Ishikawa (cell line): ENCODE measurements at regions not wholly inside any gene's neighbourhood (a gene's known extent, or its start where the extent isn't known, plus 50 kb on each side); places are given as distances from the start of the nearest gene placed in this dataset.

Experiments
- CEBPB ChIP-seq: IDR thresholded peaks from 2 replicates; pipeline ENCODE4 v1.6.1; 2012
- CREB1 ChIP-seq: IDR thresholded peaks from 2 replicates; pipeline ENCODE4 v1.6.1; 2012; ENCODE audit warnings: low read depth
- EGR1 ChIP-seq: IDR thresholded peaks from 2 replicates; pipeline ENCODE4 v1.6.1; 2012
- EP300 ChIP-seq: IDR thresholded peaks from 2 replicates; pipeline ENCODE4 v1.6.1; 2012; ENCODE audit warnings: borderline replicate concordance
- FOXM1 ChIP-seq: IDR thresholded peaks from 2 replicates; pipeline ENCODE4 v1.6.1; 2012; ENCODE audit warnings: low read depth, borderline replicate concordance
- MAX ChIP-seq: IDR thresholded peaks from 2 replicates; pipeline ENCODE4 v1.6.1; 2012
- NFIC ChIP-seq: IDR thresholded peaks from 2 replicates; pipeline ENCODE4 v1.6.1; 2012
- RAD21 ChIP-seq: IDR thresholded peaks from 2 replicates; pipeline ENCODE4 v1.6.1; 2012; ENCODE audit warnings: low read depth
- TAF1 ChIP-seq: IDR thresholded peaks from 2 replicates; pipeline ENCODE4 v1.6.1; 2012; ENCODE audit warnings: low read depth, mild to moderate bottlenecking
- TCF12 ChIP-seq: IDR thresholded peaks from 2 replicates; pipeline ENCODE4 v1.6.1; 2012; ENCODE audit warnings: low read depth
- TEAD4 ChIP-seq: IDR thresholded peaks from 2 replicates; pipeline ENCODE4 v1.6.1; 2012
- YY1 ChIP-seq: IDR thresholded peaks from 2 replicates; pipeline ENCODE4 v1.6.1; 2012; ENCODE audit warnings: low read depth
- ZBTB7A ChIP-seq: IDR thresholded peaks from 2 replicates; pipeline ENCODE4 v1.6.1; 2012; ENCODE audit warnings: low read depth
- TF ChIP-seq, protein P1 (sequence below): IDR thresholded peaks from 2 replicates; pipeline ENCODE4 v1.6.1; 2012; ENCODE audit warnings: low read depth, mild to moderate bottlenecking
- TF ChIP-seq, protein P2 (sequence below): IDR thresholded peaks from 2 replicates; pipeline ENCODE4 v1.6.1; 2012

DNA sequence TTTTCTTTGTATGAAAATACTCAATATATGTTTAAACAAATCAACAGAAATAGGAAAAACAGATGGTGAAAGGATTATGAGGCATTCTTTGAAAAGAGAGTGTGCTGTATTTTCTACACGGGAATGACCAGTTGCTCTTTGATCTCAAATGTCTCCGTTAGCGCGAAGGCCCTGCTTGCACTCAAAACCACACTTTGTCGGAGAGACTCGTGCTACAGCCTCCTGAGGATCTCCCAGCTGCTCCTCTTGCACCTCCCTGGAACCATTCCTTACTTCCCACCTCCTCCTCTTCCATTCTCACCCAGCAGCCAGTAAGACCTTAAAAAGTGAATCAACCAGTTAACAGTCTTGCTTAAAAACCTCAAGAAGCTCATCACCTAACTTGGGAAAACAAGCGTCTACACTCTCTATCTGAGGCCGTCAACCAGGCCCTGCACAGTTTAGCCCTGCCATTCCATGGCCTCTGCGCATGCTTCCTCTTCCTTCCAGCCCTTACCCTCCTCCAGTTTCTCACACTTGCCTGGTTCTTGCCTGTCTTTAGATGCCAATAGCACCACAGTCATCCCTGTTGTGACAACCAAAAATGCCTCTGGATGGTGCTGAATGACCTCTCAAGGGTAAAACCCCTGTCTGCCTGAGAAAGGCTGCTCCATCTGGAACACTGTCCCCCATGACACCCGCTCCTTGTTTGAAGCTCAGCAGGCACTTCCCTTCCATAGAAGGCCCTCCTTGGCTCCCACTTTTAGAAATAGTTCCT, 594.7 kb upstream of the WWC1 start:
- no peak for TF ChIP-seq TAF1
- no peak for TF ChIP-seq TEAD4
- TF ChIP-seq, protein P1, sequence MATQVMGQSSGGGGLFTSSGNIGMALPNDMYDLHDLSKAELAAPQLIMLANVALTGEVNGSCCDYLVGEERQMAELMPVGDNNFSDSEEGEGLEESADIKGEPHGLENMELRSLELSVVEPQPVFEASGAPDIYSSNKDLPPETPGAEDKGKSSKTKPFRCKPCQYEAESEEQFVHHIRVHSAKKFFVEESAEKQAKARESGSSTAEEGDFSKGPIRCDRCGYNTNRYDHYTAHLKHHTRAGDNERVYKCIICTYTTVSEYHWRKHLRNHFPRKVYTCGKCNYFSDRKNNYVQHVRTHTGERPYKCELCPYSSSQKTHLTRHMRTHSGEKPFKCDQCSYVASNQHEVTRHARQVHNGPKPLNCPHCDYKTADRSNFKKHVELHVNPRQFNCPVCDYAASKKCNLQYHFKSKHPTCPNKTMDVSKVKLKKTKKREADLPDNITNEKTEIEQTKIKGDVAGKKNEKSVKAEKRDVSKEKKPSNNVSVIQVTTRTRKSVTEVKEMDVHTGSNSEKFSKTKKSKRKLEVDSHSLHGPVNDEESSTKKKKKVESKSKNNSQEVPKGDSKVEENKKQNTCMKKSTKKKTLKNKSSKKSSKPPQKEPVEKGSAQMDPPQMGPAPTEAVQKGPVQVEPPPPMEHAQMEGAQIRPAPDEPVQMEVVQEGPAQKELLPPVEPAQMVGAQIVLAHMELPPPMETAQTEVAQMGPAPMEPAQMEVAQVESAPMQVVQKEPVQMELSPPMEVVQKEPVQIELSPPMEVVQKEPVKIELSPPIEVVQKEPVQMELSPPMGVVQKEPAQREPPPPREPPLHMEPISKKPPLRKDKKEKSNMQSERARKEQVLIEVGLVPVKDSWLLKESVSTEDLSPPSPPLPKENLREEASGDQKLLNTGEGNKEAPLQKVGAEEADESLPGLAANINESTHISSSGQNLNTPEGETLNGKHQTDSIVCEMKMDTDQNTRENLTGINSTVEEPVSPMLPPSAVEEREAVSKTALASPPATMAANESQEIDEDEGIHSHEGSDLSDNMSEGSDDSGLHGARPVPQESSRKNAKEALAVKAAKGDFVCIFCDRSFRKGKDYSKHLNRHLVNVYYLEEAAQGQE: no peak
- no peak for TF ChIP-seq EP300
- TF ChIP-seq CREB1: no peak
- no peak for TF ChIP-seq MAX
- no peak for TF ChIP-seq FOXM1
- TF ChIP-seq CEBPB: no peak
- TF ChIP-seq NFIC: no peak
- TF ChIP-seq YY1: no peak
- TF ChIP-seq ZBTB7A: no peak
- TF ChIP-seq, protein P2, sequence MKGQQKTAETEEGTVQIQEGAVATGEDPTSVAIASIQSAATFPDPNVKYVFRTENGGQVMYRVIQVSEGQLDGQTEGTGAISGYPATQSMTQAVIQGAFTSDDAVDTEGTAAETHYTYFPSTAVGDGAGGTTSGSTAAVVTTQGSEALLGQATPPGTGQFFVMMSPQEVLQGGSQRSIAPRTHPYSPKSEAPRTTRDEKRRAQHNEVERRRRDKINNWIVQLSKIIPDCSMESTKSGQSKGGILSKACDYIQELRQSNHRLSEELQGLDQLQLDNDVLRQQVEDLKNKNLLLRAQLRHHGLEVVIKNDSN: no peak
- no peak for TF ChIP-seq TCF12
- no peak for TF ChIP-seq RAD21
- no peak for TF ChIP-seq EGR1

GRCh38 chr5:167699432-167699831, 592.0 kb upstream of the WWC1 start:
- TF ChIP-seq CREB1: no peak
- TF ChIP-seq TCF12: peak; percentile 97
- TF ChIP-seq NFIC: peak; percentile 89
- peak; percentile 93 for TF ChIP-seq FOXM1
- TF ChIP-seq, protein P2: peak; percentile 52
- TF ChIP-seq YY1: peak; percentile 70; the same call in 1 of the 2 replicates
- TF ChIP-seq EGR1: no peak
- no peak for TF ChIP-seq ZBTB7A
- TF ChIP-seq EP300: peak; percentile 99
- TF ChIP-seq, protein P1: no peak
- peak; percentile 34; the same call in 1 of the 2 replicates for TF ChIP-seq RAD21
- no peak for TF ChIP-seq TAF1
- TF ChIP-seq CEBPB: peak; percentile 71
- TF ChIP-seq TEAD4: peak; percentile 100
- TF ChIP-seq MAX: peak; percentile 65; the same call in 1 of the 2 replicates

GRCh38 chr5:167701051-167701450, 590.4 kb upstream of the WWC1 start:
- TF ChIP-seq, protein P2: no peak
- TF ChIP-seq EGR1: no peak
- no peak for TF ChIP-seq TEAD4
- TF ChIP-seq CREB1: no peak

DNA sequence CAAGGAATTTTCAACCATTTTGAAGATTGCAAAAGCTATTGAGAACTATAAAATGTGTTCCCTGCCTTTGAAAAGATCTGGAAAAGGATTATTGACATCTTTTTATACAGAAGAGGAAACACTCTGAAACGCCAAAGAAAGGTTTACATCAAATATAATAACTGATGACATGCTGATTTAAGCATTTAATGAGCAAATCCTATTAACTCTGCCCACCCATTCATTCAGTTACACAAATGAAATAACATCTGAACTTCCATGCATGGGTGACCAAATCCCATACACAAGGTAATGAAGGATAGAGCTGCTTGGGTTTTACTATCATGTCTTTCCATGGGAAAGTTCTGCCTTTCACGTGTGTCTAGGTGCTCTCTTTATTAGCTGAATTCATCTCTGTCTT, 589.4 kb upstream of the WWC1 start:
- TF ChIP-seq FOXM1 (no peak), TAF1 (no peak), EP300 (no peak), NFIC (no peak), TEAD4 (no peak), CEBPB (no peak), EGR1 (no peak), CREB1 (no peak), MAX (no peak), RAD21 (no peak), YY1 (no peak), ZBTB7A (no peak), TCF12 (no peak)
- TF ChIP-seq, protein P2: no peak
- TF ChIP-seq, protein P1: no peak
